ENCODE measurements at regions not wholly inside any gene's neighbourhood (a gene's known extent, or its start where the extent isn't known, plus 50 kb on each side); places are given as distances from the start of the nearest gene placed in this dataset.
"Not testable (repeated sequence)": the region's sequence is repeated elsewhere in the genome, so short reads cannot be mapped to it uniquely, and the experiment has no call there.

DNA sequence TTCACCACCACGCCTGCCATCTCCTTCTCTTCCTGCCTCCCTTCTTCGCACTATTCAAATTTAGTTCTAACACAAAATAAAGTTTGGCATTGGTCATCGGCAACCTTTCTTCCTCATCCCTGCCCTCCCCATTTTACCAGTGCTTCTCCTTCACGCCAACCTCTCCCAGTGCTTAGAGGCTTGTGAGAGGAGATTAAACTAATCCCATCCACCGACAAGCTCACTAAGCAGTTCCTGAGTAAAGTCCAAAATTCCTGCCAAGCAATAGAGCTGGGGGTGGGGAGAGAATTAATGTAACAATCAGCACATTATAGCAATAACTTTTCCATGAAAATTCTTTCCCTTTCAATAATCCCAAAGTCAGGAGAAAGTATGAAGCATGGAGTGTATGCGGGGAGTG lies 157.4 kb upstream of the GMNC start:
- intact Hi-C loops (cut with DNase I), result no loop called here
- Histone ChIP-seq H3K36me3 (no peaks in the 10 kb centered on the region), H3K9me3 (no peaks in the 10 kb centered on the region), H3K27ac (no peak overlapping the region), H3K4me3 (replicated peaks in 1 of 3) (no peak overlapping the region), H3K4me1 (no peaks in the 10 kb centered on the region), H3K27me3 (no peaks in the 10 kb centered on the region)
- no peak for DNase-seq
- no peak for TF ChIP-seq POLR2A (IDR thresholded peaks at IDR 0.05)
- TF ChIP-seq, protein P1, sequence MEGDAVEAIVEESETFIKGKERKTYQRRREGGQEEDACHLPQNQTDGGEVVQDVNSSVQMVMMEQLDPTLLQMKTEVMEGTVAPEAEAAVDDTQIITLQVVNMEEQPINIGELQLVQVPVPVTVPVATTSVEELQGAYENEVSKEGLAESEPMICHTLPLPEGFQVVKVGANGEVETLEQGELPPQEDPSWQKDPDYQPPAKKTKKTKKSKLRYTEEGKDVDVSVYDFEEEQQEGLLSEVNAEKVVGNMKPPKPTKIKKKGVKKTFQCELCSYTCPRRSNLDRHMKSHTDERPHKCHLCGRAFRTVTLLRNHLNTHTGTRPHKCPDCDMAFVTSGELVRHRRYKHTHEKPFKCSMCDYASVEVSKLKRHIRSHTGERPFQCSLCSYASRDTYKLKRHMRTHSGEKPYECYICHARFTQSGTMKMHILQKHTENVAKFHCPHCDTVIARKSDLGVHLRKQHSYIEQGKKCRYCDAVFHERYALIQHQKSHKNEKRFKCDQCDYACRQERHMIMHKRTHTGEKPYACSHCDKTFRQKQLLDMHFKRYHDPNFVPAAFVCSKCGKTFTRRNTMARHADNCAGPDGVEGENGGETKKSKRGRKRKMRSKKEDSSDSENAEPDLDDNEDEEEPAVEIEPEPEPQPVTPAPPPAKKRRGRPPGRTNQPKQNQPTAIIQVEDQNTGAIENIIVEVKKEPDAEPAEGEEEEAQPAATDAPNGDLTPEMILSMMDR (IDR thresholded peaks at IDR 0.05), result no peak
- 77 to 79% methylated on average over 6 of the region's 6 CpGs for WGBS, 2 donors

DNA sequence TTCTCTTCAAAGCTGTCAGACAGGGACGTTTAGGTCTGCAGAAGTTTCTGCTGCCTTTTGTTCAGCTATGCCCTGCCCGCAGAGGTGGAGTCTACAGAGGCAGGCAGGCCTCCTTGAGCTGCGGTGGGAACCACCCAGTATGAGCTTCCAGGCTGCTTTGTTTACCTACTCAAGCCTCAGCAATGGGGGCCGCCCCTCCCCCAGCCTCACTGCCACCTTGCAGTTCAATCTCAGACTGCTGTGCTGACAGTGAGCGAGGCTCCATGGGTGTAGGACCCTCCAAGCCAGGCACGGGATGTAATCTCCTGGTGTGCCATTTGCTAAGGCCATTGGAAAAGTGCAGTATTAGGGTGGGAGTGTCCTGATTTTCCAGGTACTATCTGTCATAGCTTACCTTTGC lies 153.5 kb upstream of the GMNC start:
- H3K4me3 ChIP-seq (replicated peaks in 1 of 3); H3K27ac ChIP-seq; H3K4me1 ChIP-seq; H3K9me3 ChIP-seq; intact Hi-C loops (cut with DNase I); H3K36me3 ChIP-seq; H3K27me3 ChIP-seq: not testable (repeated sequence)
- DNase-seq, result peak in 1 of 2 donors; percentile 2
- 77 to 79% methylated on average over 6 of the region's 6 CpGs for WGBS, 2 donors

DNA sequence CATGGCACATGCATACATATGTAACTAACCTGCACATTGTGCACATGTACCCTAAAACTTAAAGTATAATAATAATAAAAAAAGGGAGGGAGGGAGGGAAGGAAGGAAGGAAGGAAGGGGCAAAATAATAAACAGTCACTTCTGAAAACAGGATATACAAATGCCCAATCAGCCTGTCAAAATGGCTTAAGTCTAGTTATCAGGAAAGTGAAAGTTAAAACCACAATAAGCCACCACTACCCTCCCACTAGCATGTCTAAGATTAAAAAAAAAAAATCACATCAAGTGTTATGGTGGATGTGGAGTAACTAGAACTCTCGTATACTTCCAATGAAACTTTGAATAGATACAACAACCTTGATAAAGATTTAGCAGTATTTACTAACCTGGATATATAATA lies 145.6 kb upstream of the GMNC start:
- H3K9me3 ChIP-seq, result no peaks in the 10 kb centered on the region
- no peaks in the 10 kb centered on the region for H3K4me1 ChIP-seq
- no peak for TF ChIP-seq POLR2A (IDR thresholded peaks at IDR 0.05)
- TF ChIP-seq, protein P1 (IDR thresholded peaks at IDR 0.05), result no peak
- no peak overlapping the region for H3K4me3 ChIP-seq (replicated peaks in 1 of 3)
- H3K27ac ChIP-seq, result no peak overlapping the region
- no peak for DNase-seq
- intact Hi-C loops (cut with DNase I), result no loop called here
- 87 to 89% methylated on average over 1 of the region's 1 CpG for WGBS, 2 donors
- H3K36me3 ChIP-seq, result no peaks in the 10 kb centered on the region
- H3K27me3 ChIP-seq, result no peaks in the 10 kb centered on the region

DNA sequence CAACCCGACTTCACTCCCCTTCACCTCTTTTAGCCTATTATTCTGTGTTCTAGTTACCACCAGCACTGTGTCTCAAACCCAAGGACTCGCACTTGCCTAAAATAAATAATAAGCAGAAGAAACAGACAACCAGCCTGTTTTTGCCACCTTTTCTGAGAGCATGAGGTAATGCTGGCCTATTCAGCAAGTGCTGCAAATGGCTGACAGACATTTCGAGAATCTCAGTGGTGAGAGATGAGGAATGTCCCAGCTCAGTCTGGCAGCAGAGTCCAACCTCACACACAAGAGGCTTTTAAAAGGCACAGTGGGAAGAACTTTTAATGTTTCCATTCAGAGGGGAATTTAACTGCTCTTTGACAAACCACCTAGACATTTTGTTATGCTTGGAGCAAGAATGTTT lies 143.3 kb upstream of the GMNC start:
- intact Hi-C loops (cut with DNase I), result no loop called here
- H3K4me1 ChIP-seq, result no peaks in the 10 kb centered on the region
- no peak for TF ChIP-seq POLR2A (IDR thresholded peaks at IDR 0.05)
- TF ChIP-seq, protein P1 (IDR thresholded peaks at IDR 0.05), result no peak
- 60 to 69% methylated on average over 3 of the region's 3 CpGs for WGBS, 2 donors
- DNase-seq, result no peak
- H3K36me3 ChIP-seq, result no peaks in the 10 kb centered on the region
- H3K9me3 ChIP-seq, result no peaks in the 10 kb centered on the region
- H3K27me3 ChIP-seq, result no peaks in the 10 kb centered on the region
- no peak overlapping the region for H3K4me3 ChIP-seq (replicated peaks in 1 of 3)
- H3K27ac ChIP-seq, result no peak overlapping the region

DNA sequence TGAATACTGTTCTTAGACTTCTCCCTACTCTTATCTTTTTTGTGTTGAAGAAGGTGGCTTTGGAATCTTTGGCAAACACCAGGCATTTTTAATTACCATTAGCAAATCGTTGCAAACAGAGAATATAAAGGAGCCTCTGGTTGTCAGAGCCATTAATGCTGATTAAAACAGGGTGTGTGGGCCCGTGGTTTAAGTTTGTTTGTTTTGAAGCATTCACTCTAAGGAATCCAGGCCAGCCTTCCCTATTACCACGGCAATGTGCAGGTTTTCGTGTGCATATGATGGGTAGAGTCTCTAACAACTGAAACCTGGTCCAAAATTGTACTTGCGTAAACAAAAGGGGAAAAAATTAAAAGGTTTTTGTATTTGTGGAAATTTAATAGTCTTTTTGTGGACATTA lies 141.2 kb upstream of the GMNC start:
- Histone ChIP-seq H3K36me3 (no peaks in the 10 kb centered on the region), H3K9me3 (no peaks in the 10 kb centered on the region), H3K4me3 (replicated peaks in 1 of 3) (no peak overlapping the region), H3K27ac (no peak overlapping the region), H3K27me3 (no peaks in the 10 kb centered on the region), H3K4me1 (no peaks in the 10 kb centered on the region)
- no peak for DNase-seq
- intact Hi-C loops (cut with DNase I), result no loop called here
- WGBS, 2 donors, result 58 to 62% methylated on average over 5 of the region's 5 CpGs
- no peak for TF ChIP-seq POLR2A (IDR thresholded peaks at IDR 0.05)
- TF ChIP-seq, protein P1 (IDR thresholded peaks at IDR 0.05), result no peak

DNA sequence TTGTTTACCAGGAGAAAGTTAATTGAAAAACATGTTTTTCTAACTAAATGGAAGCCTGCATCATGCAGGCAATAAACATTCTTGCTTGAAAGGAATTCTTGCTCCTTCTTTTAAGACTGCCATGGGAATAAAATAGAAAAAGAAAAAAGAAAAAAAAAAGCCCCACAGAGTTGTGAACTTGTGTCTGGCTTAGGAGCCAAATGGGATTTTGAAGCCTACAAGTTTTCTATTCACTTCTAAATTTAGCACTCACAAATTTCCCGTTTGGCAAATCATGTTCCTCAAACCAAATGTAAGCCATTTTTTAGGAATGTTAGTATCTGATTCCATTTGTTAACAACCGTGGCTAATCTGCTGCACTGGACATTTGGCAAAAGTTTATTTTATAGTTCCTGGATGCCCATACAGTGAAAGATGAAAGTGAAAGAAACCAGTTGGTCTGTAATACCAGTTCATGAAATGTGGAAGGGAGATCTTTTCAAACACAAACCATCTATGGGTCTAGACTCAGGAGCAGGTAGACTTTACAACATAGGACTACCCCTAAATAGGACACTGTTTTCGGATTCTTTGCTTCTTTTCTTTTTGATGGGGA lies 133.8 kb upstream of the GMNC start:
- H3K4me3 ChIP-seq (replicated peaks in 1 of 3), result no peak overlapping the region
- H3K9me3 ChIP-seq, result no peaks in the 10 kb centered on the region
- 69 to 77% methylated on average over 3 of the region's 3 CpGs for WGBS, 2 donors
- no peak for DNase-seq
- H3K27ac ChIP-seq, result no peak overlapping the region
- TF ChIP-seq POLR2A (IDR thresholded peaks at IDR 0.05), result no peak
- TF ChIP-seq, protein P1 (IDR thresholded peaks at IDR 0.05), result no peak
- no peaks in the 10 kb centered on the region for H3K36me3 ChIP-seq
- no peaks in the 10 kb centered on the region for H3K27me3 ChIP-seq
- intact Hi-C loops (cut with DNase I), result no loop called here
- no peaks in the 10 kb centered on the region for H3K4me1 ChIP-seq

Data from thyroid gland (tissue), 4 donors.